LNCAP (cell line): ENCODE measurements at regions not wholly inside any gene's neighbourhood (a gene's known extent, or its start where the extent isn't known, plus 50 kb on each side); places are given as distances from the start of the nearest gene placed in this dataset.

Experiments used
- TF ChIP-seq, protein P1 (sequence below): fragments of 450-650 bp; IDR thresholded peaks from 2 replicates; pipeline ENCODE4 v1.5.1; 2017; ENCODE audit warnings: mild to moderate bottlenecking

DNA sequence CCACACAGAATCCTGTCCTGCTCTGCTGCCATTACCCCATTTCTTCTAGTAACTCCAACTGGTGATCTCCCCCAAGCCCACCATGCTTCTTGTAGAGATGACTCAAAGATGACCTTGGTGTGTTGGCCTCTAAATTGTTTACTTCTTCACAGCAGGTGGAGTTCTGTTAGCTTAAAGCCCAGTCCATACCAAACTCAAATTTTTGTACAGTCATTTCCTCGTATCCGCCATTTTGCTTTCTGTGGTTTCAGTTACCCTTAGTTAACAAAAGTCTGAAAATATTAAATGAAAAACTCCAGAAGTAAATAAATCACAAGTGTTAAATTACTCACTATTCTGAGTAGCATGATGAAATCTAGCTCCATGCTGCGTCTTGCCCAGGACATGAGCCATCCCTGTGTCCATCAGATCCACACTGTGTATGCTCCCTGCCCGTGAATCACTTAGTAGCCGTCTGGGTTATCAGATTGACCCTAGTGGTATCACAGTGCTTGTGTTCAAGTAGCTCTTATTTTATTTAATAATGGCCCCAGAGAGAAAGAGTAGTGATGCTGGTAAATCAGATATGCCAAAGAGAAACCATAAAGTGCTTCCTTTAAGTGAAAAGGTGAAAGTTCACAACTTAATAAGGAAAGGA lies 133.3 kb upstream of the NOL4 start:
- TF ChIP-seq, protein P1, sequence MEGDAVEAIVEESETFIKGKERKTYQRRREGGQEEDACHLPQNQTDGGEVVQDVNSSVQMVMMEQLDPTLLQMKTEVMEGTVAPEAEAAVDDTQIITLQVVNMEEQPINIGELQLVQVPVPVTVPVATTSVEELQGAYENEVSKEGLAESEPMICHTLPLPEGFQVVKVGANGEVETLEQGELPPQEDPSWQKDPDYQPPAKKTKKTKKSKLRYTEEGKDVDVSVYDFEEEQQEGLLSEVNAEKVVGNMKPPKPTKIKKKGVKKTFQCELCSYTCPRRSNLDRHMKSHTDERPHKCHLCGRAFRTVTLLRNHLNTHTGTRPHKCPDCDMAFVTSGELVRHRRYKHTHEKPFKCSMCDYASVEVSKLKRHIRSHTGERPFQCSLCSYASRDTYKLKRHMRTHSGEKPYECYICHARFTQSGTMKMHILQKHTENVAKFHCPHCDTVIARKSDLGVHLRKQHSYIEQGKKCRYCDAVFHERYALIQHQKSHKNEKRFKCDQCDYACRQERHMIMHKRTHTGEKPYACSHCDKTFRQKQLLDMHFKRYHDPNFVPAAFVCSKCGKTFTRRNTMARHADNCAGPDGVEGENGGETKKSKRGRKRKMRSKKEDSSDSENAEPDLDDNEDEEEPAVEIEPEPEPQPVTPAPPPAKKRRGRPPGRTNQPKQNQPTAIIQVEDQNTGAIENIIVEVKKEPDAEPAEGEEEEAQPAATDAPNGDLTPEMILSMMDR = no peak

DNA sequence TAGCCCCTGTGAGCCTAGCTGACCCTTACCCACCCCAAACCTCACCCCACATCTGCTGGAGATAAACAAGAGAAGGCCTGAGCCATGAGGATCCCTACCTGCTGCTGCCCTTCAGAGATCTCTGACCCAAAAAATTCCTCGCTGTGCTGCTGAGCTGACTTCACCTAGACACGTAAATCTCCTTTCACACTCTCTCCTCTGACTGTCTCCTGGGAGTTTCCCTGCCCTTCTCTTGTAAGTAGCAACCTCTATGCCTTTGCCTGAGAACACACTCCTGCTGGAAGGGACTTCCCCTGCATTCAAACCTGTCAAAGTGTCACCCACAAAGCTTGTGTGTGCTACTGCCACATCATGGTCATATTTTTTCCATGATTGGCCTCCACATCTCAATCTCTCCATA lies 134.2 kb upstream of the NOL4 start:
- TF ChIP-seq, protein P1 = no peak

GRCh38 chr18:34364699-34365098 lies 140.0 kb upstream of the NOL4 start:
- TF ChIP-seq, protein P1 = no peak

DNA sequence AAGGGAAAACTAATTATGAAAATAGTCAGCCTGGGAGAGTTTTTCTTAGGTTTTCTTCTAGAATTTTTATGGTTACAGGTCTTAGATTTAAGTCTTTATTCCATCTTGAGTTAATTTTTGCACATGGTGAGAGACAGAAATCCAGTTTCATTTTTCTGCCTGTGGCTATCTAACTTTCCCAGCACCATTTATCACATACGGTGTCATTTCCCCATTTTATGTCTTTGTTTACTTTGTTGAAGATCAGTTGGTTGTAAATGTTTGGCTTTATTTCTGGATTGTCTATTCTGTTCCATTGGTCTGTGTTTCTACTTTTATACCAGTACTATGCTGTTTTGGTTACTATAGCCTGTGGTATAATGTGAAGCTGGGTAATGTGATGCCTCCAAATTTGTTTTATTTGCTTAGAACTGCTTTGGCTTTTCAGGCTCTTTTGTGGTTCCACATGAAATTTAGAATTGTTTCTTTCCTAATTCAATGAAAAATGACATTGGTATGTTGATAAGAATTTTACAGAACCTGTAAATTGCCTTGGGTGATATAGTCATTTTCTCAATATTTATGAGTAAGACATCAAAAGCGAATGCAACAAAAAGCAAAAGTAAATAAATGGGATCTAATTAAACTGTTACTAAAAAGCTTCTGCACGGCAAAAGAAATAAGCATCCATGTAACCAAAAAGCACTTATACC lies 146.1 kb upstream of the NOL4 start:
- TF ChIP-seq, protein P1 = no peak

GRCh38 chr18:34380326-34380725 lies 155.6 kb upstream of the NOL4 start:
- TF ChIP-seq, protein P1 = no peak

GRCh38 chr18:34385311-34385710 lies 160.6 kb upstream of the NOL4 start:
- TF ChIP-seq, protein P1 = no peak

GRCh38 chr18:34386803-34387202 lies 162.1 kb upstream of the NOL4 start:
- TF ChIP-seq, protein P1 = no peak
